Liver (tissue), 3 donors: ENCODE measurements at regions not wholly inside any gene's neighbourhood (a gene's known extent, or its start where the extent isn't known, plus 50 kb on each side); places are given as distances from the start of the nearest gene placed in this dataset.

Source experiments
- EGR1 ChIP-seq, 2 donors: IDR thresholded peaks; 2 replicates each; pipeline ENCODE4 v1.6.1; 2016 to 2018; ENCODE audit warnings: antibody characterized with exemption in 2 of 2, low read depth in 2 of 2
- GABPA ChIP-seq, 2 donors: IDR thresholded peaks in 1 of 2; conservative IDR thresholded peaks in 1 of 2; 2 replicates each; pipeline ENCODE4 v1.6.1; 2016; ENCODE audit warnings: antibody characterized with exemption in 2 of 2, mild to moderate bottlenecking in 1 of 2, moderate library complexity in 1 of 2
- HNF4A ChIP-seq, 2 donors: conservative IDR thresholded peaks; 2 replicates each; pipeline ENCODE4 v1.6.1; 2016; ENCODE audit warnings: antibody characterized with exemption in 2 of 2, mild to moderate bottlenecking in 2 of 2
- JUND ChIP-seq, 2 donors: IDR thresholded peaks; 2 replicates each; pipeline ENCODE4 v1.6.1; 2016; ENCODE audit warnings: antibody characterized with exemption in 2 of 2
- NR2F2 ChIP-seq: IDR thresholded peaks from 2 replicates; pipeline ENCODE4 v1.6.1; 2016; ENCODE audit warnings: antibody characterized with exemption
- RAD21 ChIP-seq, 2 donors: IDR thresholded peaks; 2 replicates each; pipeline ENCODE4 v1.6.1; 2016; ENCODE audit warnings: antibody characterized with exemption in 2 of 2, mild to moderate bottlenecking in 2 of 2
- TAF1 ChIP-seq: conservative IDR thresholded peaks from 2 replicates; pipeline ENCODE4 v1.6.1; 2016; ENCODE audit warnings: antibody characterized with exemption, mild to moderate bottlenecking
- TF ChIP-seq, protein P1 (sequence below): IDR thresholded peaks from 2 replicates; pipeline ENCODE4 v1.6.1; 2016; ENCODE audit warnings: antibody characterized with exemption
- TF ChIP-seq, protein P2 (sequence below): fragments of 150-350 bp; IDR thresholded peaks from 2 replicates; pipeline ENCODE4 v1.5.1; 2017; ENCODE audit warnings: improper control_type of control experiment, low read depth, low read length; ENCODE audit not compliant: missing input control
- TF ChIP-seq, protein P3 (sequence below): IDR thresholded peaks from 2 replicates; pipeline ENCODE4 v1.6.1; 2016; ENCODE audit warnings: antibody characterized with exemption
- donor health status: healthy.
- donor health status: healthy.

DNA sequence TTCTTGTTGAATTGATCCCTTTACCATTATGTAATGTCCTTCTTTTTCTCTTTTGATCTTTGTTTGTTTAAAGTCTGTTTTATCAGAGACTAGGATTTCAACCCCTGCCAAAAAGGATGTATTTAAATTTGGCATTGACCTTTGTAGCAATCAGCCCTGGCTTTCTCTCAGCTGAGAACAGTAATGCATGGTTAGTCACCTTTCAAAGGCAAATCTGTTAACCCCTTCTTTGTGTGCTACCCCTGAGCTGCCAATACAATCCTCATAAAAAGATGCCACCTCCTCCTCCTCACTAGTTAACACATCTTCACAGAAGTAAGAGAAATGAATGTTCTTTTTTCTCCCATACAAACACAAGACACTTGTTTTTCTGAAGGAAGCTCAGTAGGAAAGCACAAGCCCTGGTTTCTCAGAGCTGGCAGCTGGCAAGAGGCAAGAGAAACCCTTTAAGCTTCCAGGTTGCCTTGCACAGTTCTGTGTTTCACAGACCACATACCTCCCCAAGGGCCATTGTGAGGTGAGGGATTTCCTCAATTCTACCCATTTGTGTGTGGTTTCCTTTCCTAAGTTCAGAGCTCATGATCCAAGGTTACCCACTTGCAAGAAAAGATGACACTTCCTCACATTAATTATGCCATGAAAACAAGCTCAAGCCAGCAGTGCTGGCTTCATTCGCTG lies 122.6 kb downstream of the RCHY1 start:
- TF ChIP-seq JUND (IDR thresholded peaks at IDR 0.05) (no peak), RAD21 (IDR thresholded peaks at IDR 0.05) (no peak), TAF1 (no peak), GABPA (IDR thresholded peaks at IDR 0.05 in 1 of 2, conservative IDR thresholded peaks at IDR 0.05 in 1 of 2) (no peak), HNF4A (conservative IDR thresholded peaks at IDR 0.05) (no peak), NR2F2 (no peak), EGR1 (IDR thresholded peaks at IDR 0.05; ENCODE audit: low read depth in 2 of 2) (no peak)
- TF ChIP-seq, protein P1, sequence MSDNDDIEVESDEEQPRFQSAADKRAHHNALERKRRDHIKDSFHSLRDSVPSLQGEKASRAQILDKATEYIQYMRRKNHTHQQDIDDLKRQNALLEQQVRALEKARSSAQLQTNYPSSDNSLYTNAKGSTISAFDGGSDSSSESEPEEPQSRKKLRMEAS = no peak
- TF ChIP-seq, protein P2, sequence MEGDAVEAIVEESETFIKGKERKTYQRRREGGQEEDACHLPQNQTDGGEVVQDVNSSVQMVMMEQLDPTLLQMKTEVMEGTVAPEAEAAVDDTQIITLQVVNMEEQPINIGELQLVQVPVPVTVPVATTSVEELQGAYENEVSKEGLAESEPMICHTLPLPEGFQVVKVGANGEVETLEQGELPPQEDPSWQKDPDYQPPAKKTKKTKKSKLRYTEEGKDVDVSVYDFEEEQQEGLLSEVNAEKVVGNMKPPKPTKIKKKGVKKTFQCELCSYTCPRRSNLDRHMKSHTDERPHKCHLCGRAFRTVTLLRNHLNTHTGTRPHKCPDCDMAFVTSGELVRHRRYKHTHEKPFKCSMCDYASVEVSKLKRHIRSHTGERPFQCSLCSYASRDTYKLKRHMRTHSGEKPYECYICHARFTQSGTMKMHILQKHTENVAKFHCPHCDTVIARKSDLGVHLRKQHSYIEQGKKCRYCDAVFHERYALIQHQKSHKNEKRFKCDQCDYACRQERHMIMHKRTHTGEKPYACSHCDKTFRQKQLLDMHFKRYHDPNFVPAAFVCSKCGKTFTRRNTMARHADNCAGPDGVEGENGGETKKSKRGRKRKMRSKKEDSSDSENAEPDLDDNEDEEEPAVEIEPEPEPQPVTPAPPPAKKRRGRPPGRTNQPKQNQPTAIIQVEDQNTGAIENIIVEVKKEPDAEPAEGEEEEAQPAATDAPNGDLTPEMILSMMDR = no peak
- TF ChIP-seq, protein P3, sequence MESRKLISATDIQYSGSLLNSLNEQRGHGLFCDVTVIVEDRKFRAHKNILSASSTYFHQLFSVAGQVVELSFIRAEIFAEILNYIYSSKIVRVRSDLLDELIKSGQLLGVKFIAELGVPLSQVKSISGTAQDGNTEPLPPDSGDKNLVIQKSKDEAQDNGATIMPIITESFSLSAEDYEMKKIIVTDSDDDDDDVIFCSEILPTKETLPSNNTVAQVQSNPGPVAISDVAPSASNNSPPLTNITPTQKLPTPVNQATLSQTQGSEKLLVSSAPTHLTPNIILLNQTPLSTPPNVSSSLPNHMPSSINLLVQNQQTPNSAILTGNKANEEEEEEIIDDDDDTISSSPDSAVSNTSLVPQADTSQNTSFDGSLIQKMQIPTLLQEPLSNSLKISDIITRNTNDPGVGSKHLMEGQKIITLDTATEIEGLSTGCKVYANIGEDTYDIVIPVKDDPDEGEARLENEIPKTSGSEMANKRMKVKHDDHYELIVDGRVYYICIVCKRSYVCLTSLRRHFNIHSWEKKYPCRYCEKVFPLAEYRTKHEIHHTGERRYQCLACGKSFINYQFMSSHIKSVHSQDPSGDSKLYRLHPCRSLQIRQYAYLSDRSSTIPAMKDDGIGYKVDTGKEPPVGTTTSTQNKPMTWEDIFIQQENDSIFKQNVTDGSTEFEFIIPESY = no peak
